Stomach (tissue), 8 donors: ENCODE measurements at regions not wholly inside any gene's neighbourhood (a gene's known extent, or its start where the extent isn't known, plus 50 kb on each side); places are given as distances from the start of the nearest gene placed in this dataset.

Experiments used
- DNase-seq, 2 donors: peaks; one replicate each; pipeline versions ENCODE4 v3.0.0 to v3.0.0-alpha.2; 2013 to 2019
- H3K27ac ChIP-seq, 5 donors: fragments of 200-600 bp in 4 of 5; sonication (generic) in 4 of 5; one replicate each; pipeline ENCODE4 v1.5.1; 2013 to 2019; ENCODE audit warnings: mild to moderate bottlenecking in 1 of 5, moderate library complexity in 1 of 5
- H3K27me3 ChIP-seq, 3 donors: fragments of 200-600 bp; sonication (generic); one replicate each; pipeline ENCODE4 v1.5.1; 2017 to 2019; ENCODE audit warnings: mixed run types in 1 of 3
- H3K36me3 ChIP-seq, 4 donors: fragments of 200-600 bp; sonication (generic); 1 replicate in 3 of 4; 2 replicates in 1 of 4; pipeline ENCODE4 v1.5.1; 2016 to 2019
- H3K4me1 ChIP-seq, 4 donors: fragments of 200-600 bp; sonication (generic); one replicate each; pipeline ENCODE4 v1.5.1; 2016 to 2019
- H3K4me3 ChIP-seq, 4 donors: fragments of 200-600 bp; sonication (generic) in 3 of 4; one replicate each; pipeline ENCODE4 v1.5.1; 2016 to 2019; ENCODE audit warnings: mild to moderate bottlenecking in 1 of 4
- H3K9me3 ChIP-seq, 4 donors: fragments of 200-600 bp; sonication (generic); one replicate each; pipeline ENCODE4 v1.5.1; 2016 to 2019
- EP300 ChIP-seq: sonication (generic); formaldehyde crosslinking; IDR thresholded peaks from one replicate; pipeline ENCODE4 v1.6.1; 2017; ENCODE audit warnings: antibody characterized with exemption
- POLR2A ChIP-seq, 4 donors: fragments of 450-650 bp; IDR thresholded peaks; one replicate each; pipeline ENCODE4 v1.6.1; 2016; ENCODE audit warnings: antibody characterized with exemption in 4 of 4, control low read depth in 2 of 4, mild to moderate bottlenecking in 1 of 4, moderate library complexity in 1 of 4
- POLR2AphosphoS5 ChIP-seq, 3 donors: sonication (generic); formaldehyde crosslinking; IDR thresholded peaks; one replicate each; pipeline ENCODE4 v1.6.1; 2016; ENCODE audit warnings: antibody characterized with exemption in 3 of 3
- WGBS, 5 donors: extraction: QIAGEN DNeasy Blood & Tissue Kit in 3 of 5; methylation state at CpG; one replicate each; pipeline versions ENCODE4 v1.1.5 to v1.1.7; 2013 to 2018; 5-methylcytosine and 5-hydroxymethylcytosine counted together
- intact Hi-C: fragments of 100-400 bp; cut with DNase I; formaldehyde crosslinking; loops from one replicate; pipeline ENCODE4 v1.15.1; 2023; ENCODE audit warnings: low total_unique reads
- TF ChIP-seq, protein P1 (sequence below), 7 experiments: fragments of 450-650 bp in 4 of 7; fragments of 200-600 bp in 3 of 7; sonication (generic) in 3 of 7; IDR thresholded peaks; one replicate each; pipeline ENCODE4 v1.5.1; 2016 to 2019; ENCODE audit warnings: antibody characterized with exemption in 7 of 7, control low read depth in 2 of 7, mild to moderate bottlenecking in 1 of 7
- donor health status: healthy with polysubstance abuse.
- donor health status: Bipolar disorder and iron deficiency.
- donor health status: healthy.

DNA sequence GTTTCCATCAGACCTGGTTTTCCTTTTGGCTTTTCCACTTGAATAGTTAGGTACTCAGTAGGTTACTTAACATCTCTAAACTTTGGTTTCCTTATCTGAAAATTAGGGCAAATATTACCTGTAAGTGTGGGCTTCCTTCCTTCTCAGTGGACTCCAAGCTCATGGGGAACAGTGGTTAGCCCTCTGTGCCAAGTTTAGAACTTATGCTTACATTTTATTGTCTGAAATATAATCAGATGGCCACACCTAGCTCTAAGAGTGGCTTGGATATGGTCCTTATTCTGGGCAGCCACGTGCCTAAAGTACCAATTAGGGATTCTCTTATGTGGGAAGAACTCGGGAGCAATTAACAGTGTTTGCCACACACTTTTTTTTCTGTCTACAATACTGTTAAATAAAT, 133.9 kb downstream of the UCHL1 start:
- no peak for DNase-seq
- no peaks in the 10 kb centered on the region for H3K27me3 ChIP-seq
- no peak overlapping the region for H3K27ac ChIP-seq
- no peaks in the 10 kb centered on the region for H3K9me3 ChIP-seq
- no peaks in the 10 kb centered on the region for H3K4me1 ChIP-seq
- intact Hi-C loops, result no loop called here
- H3K4me3 ChIP-seq, result no peak overlapping the region
- 42 to 72% (median 50%) methylated on average over 2 of the region's 2 CpGs for WGBS, 5 donors
- H3K36me3 ChIP-seq, result no peaks in the 10 kb centered on the region
- TF ChIP-seq POLR2AphosphoS5 (IDR thresholded peaks at IDR 0.05) (no peak), EP300 (no peak), POLR2A (IDR thresholded peaks at IDR 0.05) (no peak)
- TF ChIP-seq, protein P1, sequence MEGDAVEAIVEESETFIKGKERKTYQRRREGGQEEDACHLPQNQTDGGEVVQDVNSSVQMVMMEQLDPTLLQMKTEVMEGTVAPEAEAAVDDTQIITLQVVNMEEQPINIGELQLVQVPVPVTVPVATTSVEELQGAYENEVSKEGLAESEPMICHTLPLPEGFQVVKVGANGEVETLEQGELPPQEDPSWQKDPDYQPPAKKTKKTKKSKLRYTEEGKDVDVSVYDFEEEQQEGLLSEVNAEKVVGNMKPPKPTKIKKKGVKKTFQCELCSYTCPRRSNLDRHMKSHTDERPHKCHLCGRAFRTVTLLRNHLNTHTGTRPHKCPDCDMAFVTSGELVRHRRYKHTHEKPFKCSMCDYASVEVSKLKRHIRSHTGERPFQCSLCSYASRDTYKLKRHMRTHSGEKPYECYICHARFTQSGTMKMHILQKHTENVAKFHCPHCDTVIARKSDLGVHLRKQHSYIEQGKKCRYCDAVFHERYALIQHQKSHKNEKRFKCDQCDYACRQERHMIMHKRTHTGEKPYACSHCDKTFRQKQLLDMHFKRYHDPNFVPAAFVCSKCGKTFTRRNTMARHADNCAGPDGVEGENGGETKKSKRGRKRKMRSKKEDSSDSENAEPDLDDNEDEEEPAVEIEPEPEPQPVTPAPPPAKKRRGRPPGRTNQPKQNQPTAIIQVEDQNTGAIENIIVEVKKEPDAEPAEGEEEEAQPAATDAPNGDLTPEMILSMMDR (IDR thresholded peaks at IDR 0.05), result no peak

DNA sequence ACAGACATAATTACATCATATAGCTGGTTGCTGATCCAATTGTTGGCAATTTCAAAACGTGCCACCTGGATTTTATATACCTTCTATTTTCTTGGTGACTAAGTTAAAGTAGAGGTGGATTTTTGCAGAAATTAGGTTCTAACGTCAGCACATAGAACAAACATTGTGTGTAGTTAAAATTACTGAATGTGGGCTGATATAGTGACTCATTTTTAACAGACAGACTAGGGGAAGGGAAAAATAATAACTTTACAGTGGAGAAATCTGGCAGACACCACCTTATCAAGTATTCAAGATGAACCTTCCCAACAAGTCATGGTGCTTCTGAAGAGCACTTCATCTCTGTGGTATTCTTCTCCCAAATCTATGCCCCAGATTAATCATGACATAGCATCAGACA, 134.5 kb downstream of the UCHL1 start:
- no peak overlapping the region for H3K27ac ChIP-seq
- no peaks in the 10 kb centered on the region for H3K27me3 ChIP-seq
- DNase-seq, result no peak
- intact Hi-C loops, result no loop called here
- WGBS, 5 donors, result 78 to 86% (median 83%) methylated on average over 2 of the region's 2 CpGs
- H3K4me3 ChIP-seq, result no peak overlapping the region
- no peaks in the 10 kb centered on the region for H3K9me3 ChIP-seq
- no peaks in the 10 kb centered on the region for H3K36me3 ChIP-seq
- TF ChIP-seq EP300, result no peak
- TF ChIP-seq, protein P1 (IDR thresholded peaks at IDR 0.05), result no peak
- H3K4me1 ChIP-seq, result no peaks in the 10 kb centered on the region

DNA sequence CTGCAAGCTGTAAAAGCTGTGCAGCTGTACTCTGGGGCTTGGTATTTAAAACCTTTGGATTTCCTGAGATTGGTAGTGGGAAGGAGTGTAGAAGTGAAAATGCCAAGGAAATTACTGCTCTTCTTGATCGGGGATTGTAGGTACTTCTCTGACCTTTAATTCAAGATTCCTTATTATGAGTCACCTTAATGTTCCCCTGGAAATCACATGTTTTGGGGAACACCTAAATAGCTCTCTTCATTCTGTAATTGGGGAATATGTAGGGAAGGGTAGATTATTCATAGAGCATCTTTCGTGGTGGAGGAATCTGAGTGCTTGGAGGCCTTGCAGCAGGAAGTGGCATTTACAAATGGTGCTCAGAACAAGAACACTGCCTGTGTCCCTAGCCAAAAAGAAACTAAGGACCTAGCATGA, 137.8 kb downstream of the UCHL1 start:
- no peaks in the 10 kb centered on the region for H3K9me3 ChIP-seq
- TF ChIP-seq POLR2A (IDR thresholded peaks at IDR 0.05), result no peak
- no peak for TF ChIP-seq POLR2AphosphoS5 (IDR thresholded peaks at IDR 0.05)
- TF ChIP-seq, protein P1 (IDR thresholded peaks at IDR 0.05), result no peak
- TF ChIP-seq EP300, result no peak
- intact Hi-C loops, result no loop called here
- no peaks in the 10 kb centered on the region for H3K36me3 ChIP-seq
- H3K27me3 ChIP-seq, result no peaks in the 10 kb centered on the region
- no peak for DNase-seq
- no peaks in the 10 kb centered on the region for H3K4me1 ChIP-seq
- no peak overlapping the region for H3K27ac ChIP-seq
- H3K4me3 ChIP-seq, result no peak overlapping the region
- 69 to 86% (median 79%) methylated on average over 2 of the region's 2 CpGs for WGBS, 5 donors

DNA sequence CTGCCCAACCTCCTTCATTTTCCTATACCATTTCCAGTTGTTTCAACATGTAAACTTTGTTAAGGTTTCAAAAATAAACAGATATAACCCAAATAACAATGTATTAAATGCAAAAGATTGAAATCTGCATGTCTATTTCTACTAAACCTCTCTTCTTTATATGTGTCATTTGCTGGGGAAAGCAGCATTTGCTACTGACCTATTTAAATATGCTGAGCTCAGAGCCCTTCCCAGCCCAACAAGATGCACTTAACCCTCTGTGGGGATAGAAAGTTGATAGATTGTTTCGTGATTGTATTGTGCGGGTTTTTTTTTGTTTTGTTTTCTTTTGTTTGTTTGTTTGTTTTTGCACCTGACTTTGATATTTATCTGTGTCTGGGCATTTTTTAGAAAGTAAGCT, 139.5 kb downstream of the UCHL1 start:
- Histone ChIP-seq H3K27ac (no peak overlapping the region), H3K9me3 (no peaks in the 10 kb centered on the region), H3K27me3 (no peaks in the 10 kb centered on the region), H3K4me1 (no peaks in the 10 kb centered on the region), H3K36me3 (no peaks in the 10 kb centered on the region), H3K4me3 (no peak overlapping the region)
- no peak for DNase-seq
- intact Hi-C loops, result no loop called here
- WGBS, 5 donors, result 80 to 89% (median 86%) methylated on average over 2 of the region's 2 CpGs
- TF ChIP-seq POLR2A (IDR thresholded peaks at IDR 0.05), result no peak
- TF ChIP-seq, protein P1 (IDR thresholded peaks at IDR 0.05), result no peak
- TF ChIP-seq EP300, result no peak
- no peak for TF ChIP-seq POLR2AphosphoS5 (IDR thresholded peaks at IDR 0.05)
